ENCODE measurements at regions not wholly inside any gene's neighbourhood (a gene's known extent, or its start where the extent isn't known, plus 50 kb on each side); places are given as distances from the start of the nearest gene placed in this dataset.

GRCh38 chr10:110436554-110437350 lies 61.0 kb upstream of the DUSP5 start:
- DNase-seq (ENCODE audit: low read depth), result no peak

GRCh38 chr10:110437351-110437605 lies 60.4 kb upstream of the DUSP5 start:
- DNase-seq (ENCODE audit: low read depth), result no peak

- no peak for DNase-seq (ENCODE audit: low read depth)
These were observed 59.9 kb upstream of the DUSP5 start for GRCh38 chr10:110437761-110438341.

- DNase-seq (ENCODE audit: low read depth), result no peak
These were observed 55.0 kb upstream of the DUSP5 start for GRCh38 chr10:110442746-110443145.

GRCh38 chr10:110443239-110444003 lies 54.3 kb upstream of the DUSP5 start:
- no peak for DNase-seq (ENCODE audit: low read depth)

GRCh38 chr10:110444004-110444337 lies 53.7 kb upstream of the DUSP5 start:
- DNase-seq (ENCODE audit: low read depth), result no peak

- no peak for DNase-seq (ENCODE audit: low read depth)
These were observed 51.8 kb upstream of the DUSP5 start for GRCh38 chr10:110445871-110446270.

GRCh38 chr10:110446277-110446676 lies 51.4 kb upstream of the DUSP5 start:
- no peak for DNase-seq (ENCODE audit: low read depth)

GRCh38 chr10:110446954-110447608 lies 50.6 kb upstream of the DUSP5 start:
- DNase-seq (ENCODE audit: low read depth), result peak; percentile 69

- no peak for DNase-seq (ENCODE audit: low read depth)
These were observed 49.8 kb upstream of the DUSP5 start for GRCh38 chr10:110447886-110448285.
